ENCODE measurements at regions not wholly inside any gene's neighbourhood (a gene's known extent, or its start where the extent isn't known, plus 50 kb on each side); places are given as distances from the start of the nearest gene placed in this dataset.
"Not testable (repeated sequence)": the region's sequence is repeated elsewhere in the genome, so short reads cannot be mapped to it uniquely, and the experiment has no call there.

DNA sequence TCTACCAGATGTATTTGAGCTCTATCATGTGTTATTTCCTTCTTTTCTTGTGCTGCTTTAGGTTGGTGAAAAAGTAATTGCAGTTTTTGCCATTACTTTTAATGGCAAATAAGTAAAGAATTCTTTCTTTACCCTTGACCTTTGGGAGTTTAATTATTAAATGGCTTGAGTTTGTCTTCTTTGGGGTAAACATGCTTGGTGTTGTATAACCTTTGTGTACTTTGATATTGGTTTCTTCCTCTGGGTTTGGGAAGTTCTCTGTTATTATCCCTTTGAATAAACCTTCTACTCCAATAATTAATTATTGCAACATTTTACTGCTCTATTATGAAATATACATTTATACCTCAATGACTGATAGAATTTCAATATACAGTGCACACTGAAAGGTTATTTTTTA is 709.4 kb downstream of the PCDH17 start:
- H3K27ac ChIP-seq, result no peak overlapping the region
- no peaks in the 10 kb centered on the region for H3K4me1 ChIP-seq (ENCODE audit: control insufficient read depth in 1 of 2, low read depth in 2 of 2)
- TF ChIP-seq, protein P1, sequence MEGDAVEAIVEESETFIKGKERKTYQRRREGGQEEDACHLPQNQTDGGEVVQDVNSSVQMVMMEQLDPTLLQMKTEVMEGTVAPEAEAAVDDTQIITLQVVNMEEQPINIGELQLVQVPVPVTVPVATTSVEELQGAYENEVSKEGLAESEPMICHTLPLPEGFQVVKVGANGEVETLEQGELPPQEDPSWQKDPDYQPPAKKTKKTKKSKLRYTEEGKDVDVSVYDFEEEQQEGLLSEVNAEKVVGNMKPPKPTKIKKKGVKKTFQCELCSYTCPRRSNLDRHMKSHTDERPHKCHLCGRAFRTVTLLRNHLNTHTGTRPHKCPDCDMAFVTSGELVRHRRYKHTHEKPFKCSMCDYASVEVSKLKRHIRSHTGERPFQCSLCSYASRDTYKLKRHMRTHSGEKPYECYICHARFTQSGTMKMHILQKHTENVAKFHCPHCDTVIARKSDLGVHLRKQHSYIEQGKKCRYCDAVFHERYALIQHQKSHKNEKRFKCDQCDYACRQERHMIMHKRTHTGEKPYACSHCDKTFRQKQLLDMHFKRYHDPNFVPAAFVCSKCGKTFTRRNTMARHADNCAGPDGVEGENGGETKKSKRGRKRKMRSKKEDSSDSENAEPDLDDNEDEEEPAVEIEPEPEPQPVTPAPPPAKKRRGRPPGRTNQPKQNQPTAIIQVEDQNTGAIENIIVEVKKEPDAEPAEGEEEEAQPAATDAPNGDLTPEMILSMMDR (IDR thresholded peaks at IDR 0.05), result no peak
- no peak overlapping the region for H3K4me3 ChIP-seq
- no peaks in the 10 kb centered on the region for H3K9me3 ChIP-seq
- no peaks in the 10 kb centered on the region for H3K27me3 ChIP-seq (replicated peaks; ENCODE audit: insufficient read depth)
- no peak for DNase-seq (ENCODE audit: low spot score)
- H3K36me3 ChIP-seq, result no peaks in the 10 kb centered on the region
- no peak for ATAC-seq (ENCODE audit: insufficient number of reproducible peaks, low FRiP score, low read depth)

DNA sequence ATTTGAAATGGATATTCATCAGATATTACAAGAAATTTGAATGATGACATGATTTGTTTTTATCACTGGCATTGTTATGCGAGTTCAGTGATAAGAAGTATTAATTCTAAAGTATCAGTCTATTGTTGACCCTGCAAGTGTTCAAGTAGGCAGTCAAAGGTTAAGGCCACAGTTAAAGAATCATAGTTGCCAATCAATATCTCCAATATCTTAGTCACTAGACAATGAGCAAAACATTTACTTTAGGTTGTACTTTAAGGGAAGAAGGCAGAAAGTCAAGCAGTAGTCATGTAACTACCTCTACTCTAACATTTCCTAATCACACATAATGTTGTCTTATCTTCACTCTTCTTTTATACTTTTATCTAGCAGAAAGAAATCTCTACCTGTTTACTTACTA is 709.8 kb downstream of the PCDH17 start:
- Histone ChIP-seq H3K4me3 (no peak overlapping the region), H3K4me1 (ENCODE audit: control insufficient read depth in 1 of 2, low read depth in 2 of 2) (no peaks in the 10 kb centered on the region), H3K36me3 (no peaks in the 10 kb centered on the region), H3K9me3 (no peaks in the 10 kb centered on the region), H3K27ac (no peak overlapping the region), H3K27me3 (replicated peaks; ENCODE audit: insufficient read depth) (no peaks in the 10 kb centered on the region)
- no peak for DNase-seq (ENCODE audit: low spot score)
- ATAC-seq (ENCODE audit: insufficient number of reproducible peaks, low FRiP score, low read depth), result no peak
- TF ChIP-seq, protein P1 (IDR thresholded peaks at IDR 0.05), result no peak

DNA sequence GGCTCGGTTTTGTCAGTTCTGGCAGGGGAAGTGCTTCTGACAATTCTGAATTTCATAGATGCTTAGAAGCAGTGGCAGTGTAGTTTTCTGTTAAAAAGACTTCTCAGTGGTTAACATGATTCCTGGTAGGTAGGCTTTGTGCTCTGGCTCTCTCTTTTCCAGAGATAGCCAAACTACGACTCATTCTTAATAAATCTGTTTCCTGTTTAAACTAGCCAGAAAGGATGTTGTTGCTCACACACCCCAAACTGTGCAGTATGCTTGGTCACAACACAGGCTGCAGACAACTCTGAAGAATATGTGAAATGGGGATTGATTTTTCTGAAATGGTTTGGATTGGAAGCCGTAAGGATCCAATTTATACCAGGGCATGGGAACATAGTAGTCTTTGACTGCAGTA is 711.5 kb downstream of the PCDH17 start:
- TF ChIP-seq, protein P1 (IDR thresholded peaks at IDR 0.05), result no peak
- no peak overlapping the region for H3K27ac ChIP-seq
- no peak overlapping the region for H3K4me3 ChIP-seq
- H3K36me3 ChIP-seq, result no peaks in the 10 kb centered on the region
- H3K9me3 ChIP-seq, result no peaks in the 10 kb centered on the region
- ATAC-seq (ENCODE audit: insufficient number of reproducible peaks, low FRiP score, low read depth), result no peak
- no peak for DNase-seq (ENCODE audit: low spot score)
- H3K4me1 ChIP-seq (ENCODE audit: control insufficient read depth in 1 of 2, low read depth in 2 of 2), result no peaks in the 10 kb centered on the region
- no peaks in the 10 kb centered on the region for H3K27me3 ChIP-seq (replicated peaks; ENCODE audit: insufficient read depth)

DNA sequence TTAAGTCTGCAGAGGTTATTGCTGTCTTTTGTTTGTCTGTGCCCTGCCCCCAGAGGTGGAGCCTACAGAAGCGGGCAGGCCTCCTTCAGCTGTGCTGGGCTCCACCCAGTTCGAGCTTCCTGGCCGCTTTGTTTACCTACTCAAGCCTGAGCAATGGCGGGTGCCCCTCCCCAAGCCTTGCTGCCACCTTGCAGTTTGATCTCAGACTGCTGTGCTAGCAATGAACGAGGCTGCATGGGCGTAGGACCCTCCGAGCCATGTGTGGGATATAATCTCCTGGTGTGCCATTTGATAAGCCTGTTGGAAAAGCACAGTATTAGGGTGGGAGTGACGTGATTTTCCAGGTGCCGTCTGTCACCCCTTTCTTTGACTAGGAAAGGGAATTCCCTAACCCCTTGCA is 720.6 kb downstream of the PCDH17 start:
- H3K27ac ChIP-seq; H3K9me3 ChIP-seq; H3K4me1 ChIP-seq (ENCODE audit: control insufficient read depth in 1 of 2, low read depth in 2 of 2); DNase-seq (ENCODE audit: low spot score); H3K27me3 ChIP-seq (replicated peaks; ENCODE audit: insufficient read depth); ATAC-seq (ENCODE audit: insufficient number of reproducible peaks, low FRiP score, low read depth); H3K4me3 ChIP-seq; H3K36me3 ChIP-seq: not testable (repeated sequence)

DNA sequence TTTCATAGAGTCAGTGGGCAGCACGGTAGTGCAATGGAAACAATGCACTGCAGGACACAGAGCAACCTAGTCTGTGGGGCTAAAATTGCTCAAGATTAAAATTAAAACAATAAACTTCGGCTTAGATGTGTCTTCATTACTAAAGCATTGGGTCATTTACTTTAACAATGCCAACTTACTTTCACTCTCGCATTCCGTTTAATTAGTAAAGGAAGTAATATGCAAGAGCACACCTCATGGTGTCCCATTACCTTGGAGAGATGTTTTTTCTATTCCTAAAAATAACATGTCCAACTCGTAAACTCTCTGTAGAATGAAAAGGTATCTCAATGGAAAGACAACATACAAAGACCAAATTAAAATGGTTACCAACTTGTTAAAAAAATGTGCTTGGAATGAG is 738.4 kb downstream of the PCDH17 start:
- DNase-seq (ENCODE audit: low spot score) (no peak), ATAC-seq (ENCODE audit: insufficient number of reproducible peaks, low FRiP score, low read depth) (no peak)

DNA sequence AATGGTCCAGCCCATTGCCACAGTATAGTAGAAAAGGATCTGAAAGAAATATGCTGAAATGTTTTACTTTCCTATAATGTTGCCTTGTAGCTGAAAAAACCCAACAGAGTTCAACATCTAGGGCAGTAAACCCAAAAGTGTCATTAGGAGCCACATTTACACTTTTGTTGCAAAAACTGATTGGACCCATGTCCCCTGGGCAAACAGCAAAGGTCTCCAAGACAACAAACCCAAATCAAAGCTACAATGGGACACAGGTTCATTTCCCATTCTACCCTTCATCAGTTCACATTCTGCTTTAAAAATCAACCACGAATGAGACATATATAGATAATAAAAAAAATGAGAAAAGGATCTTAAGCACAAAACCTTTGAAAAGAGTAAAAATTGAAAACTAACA is 744.8 kb downstream of the PCDH17 start:
- Histone ChIP-seq H3K27me3 (replicated peaks; ENCODE audit: insufficient read depth) (no peaks in the 10 kb centered on the region), H3K4me1 (ENCODE audit: control insufficient read depth in 1 of 2, low read depth in 2 of 2) (no peaks in the 10 kb centered on the region), H3K4me3 (no peak overlapping the region), H3K27ac (no peak overlapping the region), H3K36me3 (no peaks in the 10 kb centered on the region), H3K9me3 (no peaks in the 10 kb centered on the region)
- no peak for ATAC-seq (ENCODE audit: insufficient number of reproducible peaks, low FRiP score, low read depth)
- no peak for DNase-seq (ENCODE audit: low spot score)
- TF ChIP-seq, protein P1 (IDR thresholded peaks at IDR 0.05), result no peak

More for the DNA sequence above, 738.4 kb downstream of the PCDH17 start:
- TF ChIP-seq, protein P1 (IDR thresholded peaks at IDR 0.05), result no peak
- Histone ChIP-seq H3K27ac (no peak overlapping the region), H3K27me3 (replicated peaks; ENCODE audit: insufficient read depth) (no peaks in the 10 kb centered on the region), H3K9me3 (no peaks in the 10 kb centered on the region), H3K4me1 (ENCODE audit: control insufficient read depth in 1 of 2, low read depth in 2 of 2) (no peaks in the 10 kb centered on the region), H3K4me3 (no peak overlapping the region), H3K36me3 (no peaks in the 10 kb centered on the region)

All from thoracic aorta (tissue), 2 donors.